IMR-90 (cell line): ENCODE measurements at regions not wholly inside any gene's neighbourhood (a gene's known extent, or its start where the extent isn't known, plus 50 kb on each side); places are given as distances from the start of the nearest gene placed in this dataset.

ENCODE experiments used
- ATAC-seq: fragments of 200-7000 bp; cut with Tn5 transposase; 2 replicates; pipeline ENCODE4 v1.9.1; 2020; ENCODE audit warnings: low read depth, mild to moderate bottlenecking, moderate library complexity
- BruUV-seq: library from RNA; stranded (reverse); fragments of 400-500 nt; replicated peaks from 2 replicates; lab custom pipeline; 2021; lab: Mats Ljungman, UMichigan
- CTCF ChIA-PET: fragments of 300-600 bp; formaldehyde crosslinking; extraction: SDS; loops from one replicate; lab custom pipeline; 2021; ENCODE audit warnings: antibody characterized with exemption; lab: Yijun Ruan, JAX
- POLR2A ChIA-PET: fragments of 300-600 bp; sonication (Branson Sonifier 250); formaldehyde crosslinking; loops from one replicate; lab custom pipeline; 2022; ENCODE audit warnings: antibody characterized with exemption; ENCODE audit not compliant: unreplicated experiment; lab: Charles Lee
- DNase-seq: peaks from one replicate; pipeline ENCODE4 v3.0.0; 2013
- H2AFZ ChIP-seq: replicated peaks from 2 replicates; pipeline ENCODE3; 2013; ENCODE audit warnings: low read length, mild to moderate bottlenecking; ENCODE audit not compliant: poor library complexity
- H2AK5ac ChIP-seq: 2 replicates; pipeline ENCODE4 v1.6.1; 2013; ENCODE audit warnings: low read depth, low read length, inconsistent platforms
- H2AK9ac ChIP-seq: replicated peaks from 2 replicates; pipeline ENCODE3; 2013; ENCODE audit warnings: mild to moderate bottlenecking, low read depth, low read length, moderate library complexity; ENCODE audit not compliant: poor library complexity
- H2BK120ac ChIP-seq: 2 replicates; pipeline ENCODE4 v1.6.1; 2013; ENCODE audit warnings: low read depth, low read length, inconsistent platforms
- H2BK15ac ChIP-seq: 3 replicates; pipeline ENCODE4 v1.6.1; 2013; ENCODE audit warnings: low read depth, low read length, inconsistent platforms
- H2BK20ac ChIP-seq: 2 replicates; pipeline ENCODE4 v1.6.1; 2013; ENCODE audit warnings: low read depth, mild to moderate bottlenecking, inconsistent platforms, low read length, moderate library complexity
- H2BK5ac ChIP-seq: 2 replicates; pipeline ENCODE4 v1.6.1; 2013; ENCODE audit warnings: mild to moderate bottlenecking, low read depth, low read length, inconsistent platforms; ENCODE audit not compliant: poor library complexity, severe bottlenecking
- H3K14ac ChIP-seq: replicated peaks from 2 replicates; pipeline ENCODE4 v1.6.1; 2013; ENCODE audit warnings: low read depth, low read length, inconsistent platforms
- H3K18ac ChIP-seq: 2 replicates; pipeline ENCODE4 v1.6.1; 2013; ENCODE audit warnings: low read depth, low read length, control low read depth
- H3K23ac ChIP-seq: 2 replicates; pipeline ENCODE4 v1.6.1; 2013; ENCODE audit warnings: low read depth, low read length, inconsistent platforms
- H3K27ac ChIP-seq: 2 replicates; pipeline ENCODE4 v1.5.1; 2013; ENCODE audit warnings: mild to moderate bottlenecking, control low read depth, low read length; ENCODE audit not compliant: insufficient read depth
- H3K27me3 ChIP-seq: 2 replicates; pipeline ENCODE4 v1.6.1; 2013; ENCODE audit warnings: low read length; ENCODE audit not compliant: control insufficient read depth, insufficient read depth
- H3K36me3 ChIP-seq: 2 replicates; pipeline ENCODE4 v1.6.1; 2013; ENCODE audit warnings: low read length, mixed read lengths; ENCODE audit not compliant: control insufficient read depth, insufficient read depth
- H3K4ac ChIP-seq: 2 replicates; pipeline ENCODE4 v1.6.1; 2013; ENCODE audit warnings: low read depth, low read length, inconsistent platforms
- H3K4me1 ChIP-seq: 2 replicates; pipeline ENCODE4 v1.6.1; 2013; ENCODE audit warnings: low read length, mixed read lengths; ENCODE audit not compliant: control insufficient read depth, insufficient read depth
- H3K4me2 ChIP-seq: 2 replicates; pipeline ENCODE4 v1.6.1; 2013; ENCODE audit warnings: low read depth, mild to moderate bottlenecking, control low read depth, low read length, moderate library complexity
- H3K4me3 ChIP-seq: 2 replicates; pipeline ENCODE4 v1.5.1; 2013; ENCODE audit warnings: low read depth, mild to moderate bottlenecking, control low read depth, low read length, moderate library complexity; ENCODE audit not compliant: insufficient read depth
- H3K56ac ChIP-seq: 2 replicates; pipeline ENCODE4 v1.6.1; 2013; ENCODE audit warnings: low read length, inconsistent platforms; ENCODE audit not compliant: insufficient read depth; ENCODE audit errors: extremely low read depth
- H3K79me1 ChIP-seq, 2 experiments: 2 replicates each; pipeline ENCODE4 v1.6.1; 2013; ENCODE audit warnings: low read length in 2 of 2, inconsistent platforms in 1 of 2, low read depth in 1 of 2
- H3K9ac ChIP-seq: 2 replicates; pipeline ENCODE4 v1.6.1; 2013; ENCODE audit warnings: low read depth, low read length, control low read depth
- H3K9me1 ChIP-seq: 2 replicates; pipeline ENCODE4 v1.6.1; 2013; ENCODE audit warnings: low read length, inconsistent platforms; ENCODE audit not compliant: insufficient read depth
- H3K9me3 ChIP-seq: 2 replicates; pipeline ENCODE4 v1.6.1; 2013; ENCODE audit warnings: low read length; ENCODE audit not compliant: control insufficient read depth, insufficient read depth
- H4K20me1 ChIP-seq: 2 replicates; pipeline ENCODE4 v1.6.1; 2013; ENCODE audit warnings: low read length, inconsistent platforms; ENCODE audit not compliant: insufficient read depth
- H4K5ac ChIP-seq: 2 replicates; pipeline ENCODE4 v1.6.1; 2013; ENCODE audit warnings: mild to moderate bottlenecking, low read depth, low read length, control low read depth
- H4K8ac ChIP-seq, 2 experiments: 2 replicates each; pipeline ENCODE4 v1.6.1; 2013; ENCODE audit warnings: low read depth in 2 of 2, low read length in 2 of 2, control low read depth in 1 of 2, inconsistent platforms in 1 of 2
- H4K91ac ChIP-seq: 2 replicates; pipeline ENCODE4 v1.6.1; 2013; ENCODE audit warnings: low read depth, low read length, inconsistent platforms; ENCODE audit not compliant: insufficient read depth
- CTCF ChIP-seq: conservative IDR thresholded peaks from 2 replicates; pipeline ENCODE4 v1.5.1; 2012; ENCODE audit warnings: mild to moderate bottlenecking, low read depth, low read length, improper control_type of control experiment
- MAFK ChIP-seq: IDR thresholded peaks from 2 replicates; pipeline ENCODE4 v1.6.1; 2012; ENCODE audit warnings: low read depth, low read length, improper control_type of control experiment
- NFE2L2 ChIP-seq: fragments of 150-350 bp; IDR thresholded peaks from 2 replicates; pipeline ENCODE4 v1.6.1; 2016; ENCODE audit warnings: low read depth, mild to moderate bottlenecking, low read length
- RAD21 ChIP-seq: IDR thresholded peaks from 2 replicates; pipeline ENCODE4 v1.6.1; 2012; ENCODE audit warnings: low read length, improper control_type of control experiment
- RCOR1 ChIP-seq: IDR thresholded peaks from 2 replicates; pipeline ENCODE4 v1.6.1; 2012; ENCODE audit warnings: mild to moderate bottlenecking, low read length, improper control_type of control experiment; ENCODE audit not compliant: insufficient replicate concordance
- WGBS, 2 experiments: methylation state at CpG; one replicate each; pipeline versions ENCODE4 v1.1.5 to v1.1.7; 2013; ENCODE audit warnings: missing lambda C conversion rate in 2 of 2; ENCODE audit not compliant: insufficient read length in 1 of 2; ENCODE audit errors: extremely low coverage in 2 of 2; 5-methylcytosine and 5-hydroxymethylcytosine counted together
- dilution Hi-C: fragments of 300-500 bp; cut with HindIII; formaldehyde crosslinking; loops from one replicate; pipeline ENCODE4 v1.14.3; 2018; ENCODE audit warnings: low sequenced_read_pairs; ENCODE audit not compliant: unreplicated experiment
- in situ Hi-C: fragments of 300-500 bp; cut with MboI; formaldehyde crosslinking; loops from 3 replicates; pipeline ENCODE4 v1.14.3; 2019; ENCODE audit warnings: low sequenced_read_pairs, inconsistent platforms, mixed read lengths
- intact Hi-C: fragments of 100-400 bp; cut with micrococcal nuclease; formaldehyde crosslinking; loops from 2 replicates; pipeline ENCODE4 v1.10.0; 2022

- H3K27ac ChIP-seq, result no peak overlapping the region
- H3K9me1 ChIP-seq, result no peaks in the 10 kb centered on the region
- no peak overlapping the region for H3K4me3 ChIP-seq
- no peak overlapping the region for H4K8ac ChIP-seq
- H4K20me1 ChIP-seq, result no peaks in the 10 kb centered on the region
- no peak overlapping the region for H2BK20ac ChIP-seq
- no peak overlapping the region for H3K56ac ChIP-seq
- no peak overlapping the region for H4K91ac ChIP-seq
- H2AK5ac ChIP-seq, result no peak overlapping the region
- no peak overlapping the region for H2AK9ac ChIP-seq
- dilution Hi-C loops, result no loop called here
- H3K36me3 ChIP-seq, result no peaks in the 10 kb centered on the region
- DNase-seq (no peak), ATAC-seq (no peak)
- WGBS, 2 experiments, result no CpG with 5 or more reads among the region's 2 CpGs
- no peak overlapping the region for H3K4ac ChIP-seq
- TF ChIP-seq CTCF (no peak), NFE2L2 (no peak), MAFK (peak; percentile 54), RCOR1 (no peak), RAD21 (no peak)
- in situ Hi-C loops, result no loop called here
- no peak overlapping the region for H3K4me2 ChIP-seq
- BruUV-seq, result no TSS peak
- no peaks in the 10 kb centered on the region for H3K4me1 ChIP-seq
- no peaks in the 10 kb centered on the region for H3K27me3 ChIP-seq
- intact Hi-C loops, result no loop called here
- no peak overlapping the region for H2AFZ ChIP-seq
- H2BK15ac ChIP-seq, result no peak overlapping the region
- no peaks in the 10 kb centered on the region for H3K79me1 ChIP-seq
- ChIA-PET CTCF (no interaction called here), POLR2A (no interaction called here)
- H4K5ac ChIP-seq, result no peak overlapping the region
- H2BK120ac ChIP-seq, result no peak overlapping the region
- no peak overlapping the region for H3K14ac ChIP-seq
- no peak overlapping the region for H3K18ac ChIP-seq
- H2BK5ac ChIP-seq, result no peak overlapping the region
- no peak overlapping the region for H3K9ac ChIP-seq
- peaks cover 3% of the 10 kb centered on the region; the same call in 1 of the 2 replicates for H3K9me3 ChIP-seq
- H3K23ac ChIP-seq, result no peak overlapping the region
Measured at GRCh38 chr9:103243553-103243952, 248.4 kb downstream of the CYLC2 start.
